Muscle layer of colon (tissue), 2 donors: ENCODE measurements at regions not wholly inside any gene's neighbourhood (a gene's known extent, or its start where the extent isn't known, plus 50 kb on each side); places are given as distances from the start of the nearest gene placed in this dataset.

Source experiments
- H3K27ac ChIP-seq: one replicate; pipeline ENCODE4 v1.7.0; 2013; ENCODE audit warnings: low read depth, mild to moderate bottlenecking, low read length, moderate library complexity
- H3K27me3 ChIP-seq, 2 donors: one replicate each; pipeline ENCODE4 v1.7.0; 2013; ENCODE audit warnings: low read length in 2 of 2, mild to moderate bottlenecking in 2 of 2; ENCODE audit not compliant: insufficient read depth in 2 of 2, control insufficient read depth in 1 of 2
- H3K36me3 ChIP-seq: one replicate; pipeline ENCODE4 v1.7.0; 2013; ENCODE audit warnings: mild to moderate bottlenecking, low read length; ENCODE audit not compliant: insufficient read depth
- H3K4me1 ChIP-seq: one replicate; pipeline ENCODE4 v1.7.0; 2013; ENCODE audit warnings: mild to moderate bottlenecking, low read length; ENCODE audit not compliant: insufficient read depth
- H3K4me3 ChIP-seq, 2 donors: one replicate each; pipeline ENCODE4 v1.7.0; 2013; ENCODE audit warnings: low read length in 2 of 2, low read depth in 1 of 2, mild to moderate bottlenecking in 1 of 2, moderate library complexity in 1 of 2
- H3K9ac ChIP-seq: one replicate; pipeline ENCODE4 v1.7.0; 2013; ENCODE audit warnings: low read length
- H3K9me3 ChIP-seq: one replicate; pipeline ENCODE4 v1.7.0; 2013; ENCODE audit warnings: mild to moderate bottlenecking, low read length
- donor health status: abdominal sarcoma.
- donor health status: Adenocarcinoma of cecum.

GRCh38 chr13:44758630-44759383, 182.7 kb upstream of the TSC22D1 start:
- no peak overlapping the region for H3K27ac ChIP-seq

GRCh38 chr13:44757671-44758070, 181.5 kb upstream of the TSC22D1 start:
- Histone ChIP-seq H3K9ac (no peak overlapping the region), H3K4me1 (no peaks in the 10 kb centered on the region), H3K9me3 (no peaks in the 10 kb centered on the region), H3K4me3 (no peak overlapping the region), H3K27ac (no peak overlapping the region), H3K36me3 (no peaks in the 10 kb centered on the region), H3K27me3 (no peaks in the 10 kb centered on the region)

More at GRCh38 chr13:44758630-44759383, 182.7 kb upstream of the TSC22D1 start:
- H3K4me1 ChIP-seq = no peaks in the 10 kb centered on the region
- no peaks in the 10 kb centered on the region for H3K9me3 ChIP-seq
- no peaks in the 10 kb centered on the region for H3K36me3 ChIP-seq
- H3K27me3 ChIP-seq = no peaks in the 10 kb centered on the region
- H3K9ac ChIP-seq = no peak overlapping the region
- no peak overlapping the region for H3K4me3 ChIP-seq

- H3K27ac ChIP-seq = no peak overlapping the region
- H3K36me3 ChIP-seq = no peaks in the 10 kb centered on the region
- no peaks in the 10 kb centered on the region for H3K9me3 ChIP-seq
- no peak overlapping the region for H3K9ac ChIP-seq
- no peaks in the 10 kb centered on the region for H3K27me3 ChIP-seq
- no peaks in the 10 kb centered on the region for H3K4me1 ChIP-seq
- no peak overlapping the region for H3K4me3 ChIP-seq
Observed at GRCh38 chr13:44756276-44756810, 180.2 kb upstream of the TSC22D1 start.

- Histone ChIP-seq H3K27ac (no peak overlapping the region), H3K27me3 (no peaks in the 10 kb centered on the region), H3K9ac (no peak overlapping the region), H3K9me3 (no peaks in the 10 kb centered on the region), H3K4me1 (no peaks in the 10 kb centered on the region), H3K4me3 (no peak overlapping the region), H3K36me3 (no peaks in the 10 kb centered on the region)
Observed at GRCh38 chr13:44755872-44756271, 179.7 kb upstream of the TSC22D1 start.

GRCh38 chr13:44752164-44752563, 176.0 kb upstream of the TSC22D1 start:
- Histone ChIP-seq H3K9ac (no peak overlapping the region), H3K27ac (no peak overlapping the region), H3K4me1 (no peaks in the 10 kb centered on the region), H3K36me3 (no peaks in the 10 kb centered on the region), H3K27me3 (no peaks in the 10 kb centered on the region), H3K4me3 (no peak overlapping the region), H3K9me3 (no peaks in the 10 kb centered on the region)

- Histone ChIP-seq H3K9ac (no peak overlapping the region), H3K4me3 (no peak overlapping the region), H3K27me3 (no peaks in the 10 kb centered on the region), H3K4me1 (no peaks in the 10 kb centered on the region), H3K27ac (no peak overlapping the region), H3K36me3 (no peaks in the 10 kb centered on the region), H3K9me3 (no peaks in the 10 kb centered on the region)
Observed at GRCh38 chr13:44750630-44751029, 174.5 kb upstream of the TSC22D1 start.

GRCh38 chr13:44749906-44750305, 173.8 kb upstream of the TSC22D1 start:
- Histone ChIP-seq H3K4me1 (no peaks in the 10 kb centered on the region), H3K9me3 (no peaks in the 10 kb centered on the region), H3K9ac (no peak overlapping the region), H3K36me3 (no peaks in the 10 kb centered on the region), H3K27me3 (no peaks in the 10 kb centered on the region), H3K4me3 (no peak overlapping the region), H3K27ac (no peak overlapping the region)

- Histone ChIP-seq H3K9ac (no peak overlapping the region), H3K36me3 (no peaks in the 10 kb centered on the region), H3K4me1 (no peaks in the 10 kb centered on the region), H3K9me3 (no peaks in the 10 kb centered on the region), H3K27me3 (no peaks in the 10 kb centered on the region), H3K27ac (no peak overlapping the region), H3K4me3 (no peak overlapping the region)
Observed at GRCh38 chr13:44748439-44748838, 172.3 kb upstream of the TSC22D1 start.

GRCh38 chr13:44747179-44747578, 171.0 kb upstream of the TSC22D1 start:
- Histone ChIP-seq H3K27ac (no peak overlapping the region), H3K9ac (no peak overlapping the region)

GRCh38 chr13:44746690-44747089, 170.6 kb upstream of the TSC22D1 start:
- no peaks in the 10 kb centered on the region for H3K27me3 ChIP-seq
- H3K27ac ChIP-seq = no peak overlapping the region
- no peaks in the 10 kb centered on the region for H3K4me1 ChIP-seq
- no peak overlapping the region for H3K9ac ChIP-seq
- H3K9me3 ChIP-seq = no peaks in the 10 kb centered on the region
- no peak overlapping the region for H3K4me3 ChIP-seq
- no peaks in the 10 kb centered on the region for H3K36me3 ChIP-seq

More at GRCh38 chr13:44747179-44747578, 171.0 kb upstream of the TSC22D1 start:
- H3K4me3 ChIP-seq = no peak overlapping the region
- no peaks in the 10 kb centered on the region for H3K4me1 ChIP-seq
- no peaks in the 10 kb centered on the region for H3K27me3 ChIP-seq
- H3K36me3 ChIP-seq = no peaks in the 10 kb centered on the region
- no peaks in the 10 kb centered on the region for H3K9me3 ChIP-seq

- Histone ChIP-seq H3K9me3 (no peaks in the 10 kb centered on the region), H3K27ac (no peak overlapping the region), H3K36me3 (no peaks in the 10 kb centered on the region), H3K27me3 (no peaks in the 10 kb centered on the region), H3K4me3 (no peak overlapping the region), H3K9ac (no peak overlapping the region), H3K4me1 (no peaks in the 10 kb centered on the region)
Observed at GRCh38 chr13:44744880-44745633, 168.9 kb upstream of the TSC22D1 start.
